ENCODE measurements at regions not wholly inside any gene's neighbourhood (a gene's known extent, or its start where the extent isn't known, plus 50 kb on each side); places are given as distances from the start of the nearest gene placed in this dataset.

GRCh38 chr10:47130491-47130890 is 169.5 kb upstream of the GDF10 start:
- POLR2A ChIA-PET (ENCODE audit: unreplicated experiment), result no interaction called here
- H3K36me3 ChIP-seq (ENCODE audit: low read depth), result no peaks in the 10 kb centered on the region
- no peak for DNase-seq

GRCh38 chr10:47133871-47134570 is 166.0 kb upstream of the GDF10 start:
- H3K9me2 ChIP-seq (ENCODE audit: insufficient read depth), result no peaks in the 10 kb centered on the region
- no peaks in the 10 kb centered on the region for H3K79me2 ChIP-seq (ENCODE audit: low read depth)
- no peaks in the 10 kb centered on the region for H3K36me3 ChIP-seq (ENCODE audit: low read depth)
- ChIA-PET CTCF (interaction anchor here (0.6 kb wide), 1 partner anchor 103 kb away, joined by 6 read pairs; no protein-coding TSS in a partner anchor), POLR2A (ENCODE audit: unreplicated experiment) (no interaction called here)
- BruUV-seq (replicated peaks), result no TSS peak
- peaks cover 38% of the 10 kb centered on the region for H3K4me1 ChIP-seq (replicated peaks; ENCODE audit: insufficient read depth)
- no peaks in the 10 kb centered on the region for H4K20me1 ChIP-seq (ENCODE audit: insufficient read depth)
- no peak overlapping the region for H3K27ac ChIP-seq
- no peak overlapping the region for H3K4me3 ChIP-seq
- no peak overlapping the region for H3K4me2 ChIP-seq
- H3K9me3 ChIP-seq (ENCODE audit: insufficient read depth, low read depth), result no peaks in the 10 kb centered on the region
- no peak overlapping the region for H2AFZ ChIP-seq
- TF ChIP-seq CTCF (conservative IDR thresholded peaks at IDR 0.05), result no peak
- no peak for TF ChIP-seq EZH2 (IDR thresholded peaks at IDR 0.05; ENCODE audit: low read depth)
- intact Hi-C loops (cut with micrococcal nuclease; ENCODE audit: unreplicated experiment), result no loop called here
- DNase-seq, result no peak
- H3K27me3 ChIP-seq (ENCODE audit: insufficient read depth, low read depth), result no peaks in the 10 kb centered on the region
- H3F3A ChIP-seq (ENCODE audit: insufficient read depth, low read depth), result peaks cover 20% of the 10 kb centered on the region

More at GRCh38 chr10:47130491-47130890, 169.5 kb upstream of the GDF10 start:
- Histone ChIP-seq H3K27ac (no peak overlapping the region), H3F3A (ENCODE audit: insufficient read depth, low read depth) (no peaks in the 10 kb centered on the region), H3K4me3 (no peak overlapping the region), H3K9me3 (ENCODE audit: insufficient read depth, low read depth) (no peaks in the 10 kb centered on the region), H3K9me2 (ENCODE audit: insufficient read depth) (no peaks in the 10 kb centered on the region), H3K27me3 (ENCODE audit: insufficient read depth, low read depth) (no peaks in the 10 kb centered on the region), H4K20me1 (ENCODE audit: insufficient read depth) (no peaks in the 10 kb centered on the region), H3K79me2 (ENCODE audit: low read depth) (no peaks in the 10 kb centered on the region), H3K4me2 (no peak overlapping the region), H2AFZ (no peak overlapping the region), H3K4me1 (replicated peaks; ENCODE audit: insufficient read depth) (peaks cover 3% of the 10 kb centered on the region; the same call in 1 of the 2 replicates)
- intact Hi-C loops (cut with micrococcal nuclease; ENCODE audit: unreplicated experiment), result no loop called here
- TF ChIP-seq EZH2 (IDR thresholded peaks at IDR 0.05; ENCODE audit: low read depth) (no peak), CTCF (conservative IDR thresholded peaks at IDR 0.05) (no peak)
- no TSS peak for BruUV-seq (replicated peaks)
- CTCF ChIA-PET, result no interaction called here

- no peak overlapping the region for H3K4me3 ChIP-seq
- no peaks in the 10 kb centered on the region for H3K36me3 ChIP-seq (ENCODE audit: low read depth)
- H3K9me3 ChIP-seq (ENCODE audit: insufficient read depth, low read depth), result no peaks in the 10 kb centered on the region
- peak overlapping the region; percentile 68 for H3K4me2 ChIP-seq
- intact Hi-C loops (cut with micrococcal nuclease; ENCODE audit: unreplicated experiment), result no loop called here
- peak overlapping the region; percentile 41 for H2AFZ ChIP-seq
- BruUV-seq (replicated peaks), result no TSS peak
- no peak for DNase-seq
- no peaks in the 10 kb centered on the region for H3K79me2 ChIP-seq (ENCODE audit: low read depth)
- ChIA-PET POLR2A (ENCODE audit: unreplicated experiment) (interaction anchor here (0.5 kb wide), 1 partner anchor 22 kb away, joined by 4 read pairs; no protein-coding TSS in a partner anchor), CTCF (interaction anchor here (1.1 kb wide), 1 partner anchor 15 kb away, joined by 3 read pairs; no protein-coding TSS in a partner anchor)
- TF ChIP-seq CTCF (conservative IDR thresholded peaks at IDR 0.05) (no peak), EZH2 (IDR thresholded peaks at IDR 0.05; ENCODE audit: low read depth) (no peak)
- peaks cover 20% of the 10 kb centered on the region for H3F3A ChIP-seq (ENCODE audit: insufficient read depth, low read depth)
- H4K20me1 ChIP-seq (ENCODE audit: insufficient read depth), result no peaks in the 10 kb centered on the region
- H3K27me3 ChIP-seq (ENCODE audit: insufficient read depth, low read depth), result no peaks in the 10 kb centered on the region
- H3K27ac ChIP-seq, result peak overlapping the region; percentile 53
- no peaks in the 10 kb centered on the region for H3K9me2 ChIP-seq (ENCODE audit: insufficient read depth)
- H3K4me1 ChIP-seq (replicated peaks; ENCODE audit: insufficient read depth), result peaks cover 41% of the 10 kb centered on the region
Observed at GRCh38 chr10:47136866-47137265, 163.1 kb upstream of the GDF10 start.
